ENCODE measurements at regions not wholly inside any gene's neighbourhood (a gene's known extent, or its start where the extent isn't known, plus 50 kb on each side); places are given as distances from the start of the nearest gene placed in this dataset.

DNA sequence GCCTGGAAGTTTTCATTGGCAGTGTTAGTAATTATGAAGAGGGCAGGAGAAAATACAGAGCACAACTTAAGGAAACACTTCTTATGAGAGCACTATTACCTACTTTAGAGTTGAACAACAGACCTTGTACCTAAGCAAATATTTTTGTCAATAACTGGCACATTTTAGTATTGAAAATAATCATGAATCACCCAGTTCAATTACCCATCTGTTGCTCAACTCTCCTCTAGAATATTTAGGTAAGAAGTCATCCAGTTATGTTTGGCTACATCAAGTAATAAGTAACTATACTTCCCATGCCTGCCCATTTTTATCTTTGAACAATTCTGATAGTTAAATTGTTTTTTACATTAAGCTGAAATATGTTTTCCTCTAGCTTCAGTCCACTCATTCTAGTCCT lies 893.4 kb downstream of the DIAPH3 start:
- TF ChIP-seq CTCF (conservative IDR thresholded peaks at IDR 0.05 in 1 of 2, IDR thresholded peaks at IDR 0.05 in 1 of 2; ENCODE audit: extremely low read depth in 1 of 2, insufficient read depth in 1 of 2, low read depth in 1 of 2, low read length in 2 of 2) (no peak), EZH2 (IDR thresholded peaks at IDR 0.05; ENCODE audit: borderline replicate concordance, low read length) (no peak)

Measured in mammary epithelial cell (primary cell).